Panc1 (cell line): ENCODE measurements at regions not wholly inside any gene's neighbourhood (a gene's known extent, or its start where the extent isn't known, plus 50 kb on each side); places are given as distances from the start of the nearest gene placed in this dataset.

Experiments
- TF ChIP-seq, protein P1 (sequence below): fragments of 450-650 bp; IDR thresholded peaks from 2 replicates; pipeline ENCODE4 v1.5.1; 2017; ENCODE audit warnings: mild to moderate bottlenecking
- TF ChIP-seq, protein P2 (sequence below), 2 experiments: IDR thresholded peaks; 2 replicates each; pipeline ENCODE4 v1.6.1; 2011 to 2012; ENCODE audit warnings: low read depth in 2 of 2, control low read depth in 1 of 2, low read length in 1 of 2, mild to moderate bottlenecking in 1 of 2, moderate library complexity in 1 of 2; ENCODE audit not compliant: insufficient read depth in 1 of 2

DNA sequence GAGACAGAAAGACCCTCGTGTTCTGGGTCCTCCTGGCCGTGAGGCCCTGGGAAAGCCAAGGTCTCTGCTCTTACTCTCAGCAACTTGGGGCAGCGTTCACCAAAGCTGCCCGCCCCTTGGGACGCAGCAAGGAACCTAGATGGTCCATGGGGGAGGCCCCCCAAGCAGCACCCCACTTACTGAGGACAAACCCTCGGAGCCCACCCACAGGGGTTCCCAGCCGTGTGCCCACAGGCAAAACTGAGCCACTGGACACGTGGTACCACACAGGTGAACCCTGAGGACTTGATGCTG is 166.2 kb upstream of the IQSEC1 start:
- TF ChIP-seq, protein P1, sequence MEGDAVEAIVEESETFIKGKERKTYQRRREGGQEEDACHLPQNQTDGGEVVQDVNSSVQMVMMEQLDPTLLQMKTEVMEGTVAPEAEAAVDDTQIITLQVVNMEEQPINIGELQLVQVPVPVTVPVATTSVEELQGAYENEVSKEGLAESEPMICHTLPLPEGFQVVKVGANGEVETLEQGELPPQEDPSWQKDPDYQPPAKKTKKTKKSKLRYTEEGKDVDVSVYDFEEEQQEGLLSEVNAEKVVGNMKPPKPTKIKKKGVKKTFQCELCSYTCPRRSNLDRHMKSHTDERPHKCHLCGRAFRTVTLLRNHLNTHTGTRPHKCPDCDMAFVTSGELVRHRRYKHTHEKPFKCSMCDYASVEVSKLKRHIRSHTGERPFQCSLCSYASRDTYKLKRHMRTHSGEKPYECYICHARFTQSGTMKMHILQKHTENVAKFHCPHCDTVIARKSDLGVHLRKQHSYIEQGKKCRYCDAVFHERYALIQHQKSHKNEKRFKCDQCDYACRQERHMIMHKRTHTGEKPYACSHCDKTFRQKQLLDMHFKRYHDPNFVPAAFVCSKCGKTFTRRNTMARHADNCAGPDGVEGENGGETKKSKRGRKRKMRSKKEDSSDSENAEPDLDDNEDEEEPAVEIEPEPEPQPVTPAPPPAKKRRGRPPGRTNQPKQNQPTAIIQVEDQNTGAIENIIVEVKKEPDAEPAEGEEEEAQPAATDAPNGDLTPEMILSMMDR = no peak
- TF ChIP-seq, protein P2, sequence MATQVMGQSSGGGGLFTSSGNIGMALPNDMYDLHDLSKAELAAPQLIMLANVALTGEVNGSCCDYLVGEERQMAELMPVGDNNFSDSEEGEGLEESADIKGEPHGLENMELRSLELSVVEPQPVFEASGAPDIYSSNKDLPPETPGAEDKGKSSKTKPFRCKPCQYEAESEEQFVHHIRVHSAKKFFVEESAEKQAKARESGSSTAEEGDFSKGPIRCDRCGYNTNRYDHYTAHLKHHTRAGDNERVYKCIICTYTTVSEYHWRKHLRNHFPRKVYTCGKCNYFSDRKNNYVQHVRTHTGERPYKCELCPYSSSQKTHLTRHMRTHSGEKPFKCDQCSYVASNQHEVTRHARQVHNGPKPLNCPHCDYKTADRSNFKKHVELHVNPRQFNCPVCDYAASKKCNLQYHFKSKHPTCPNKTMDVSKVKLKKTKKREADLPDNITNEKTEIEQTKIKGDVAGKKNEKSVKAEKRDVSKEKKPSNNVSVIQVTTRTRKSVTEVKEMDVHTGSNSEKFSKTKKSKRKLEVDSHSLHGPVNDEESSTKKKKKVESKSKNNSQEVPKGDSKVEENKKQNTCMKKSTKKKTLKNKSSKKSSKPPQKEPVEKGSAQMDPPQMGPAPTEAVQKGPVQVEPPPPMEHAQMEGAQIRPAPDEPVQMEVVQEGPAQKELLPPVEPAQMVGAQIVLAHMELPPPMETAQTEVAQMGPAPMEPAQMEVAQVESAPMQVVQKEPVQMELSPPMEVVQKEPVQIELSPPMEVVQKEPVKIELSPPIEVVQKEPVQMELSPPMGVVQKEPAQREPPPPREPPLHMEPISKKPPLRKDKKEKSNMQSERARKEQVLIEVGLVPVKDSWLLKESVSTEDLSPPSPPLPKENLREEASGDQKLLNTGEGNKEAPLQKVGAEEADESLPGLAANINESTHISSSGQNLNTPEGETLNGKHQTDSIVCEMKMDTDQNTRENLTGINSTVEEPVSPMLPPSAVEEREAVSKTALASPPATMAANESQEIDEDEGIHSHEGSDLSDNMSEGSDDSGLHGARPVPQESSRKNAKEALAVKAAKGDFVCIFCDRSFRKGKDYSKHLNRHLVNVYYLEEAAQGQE (IDR thresholded peaks at IDR 0.05; ENCODE audit: insufficient read depth in 1 of 2, low read depth in 2 of 2, low read length in 1 of 2) = no peak
